ENCODE measurements at regions not wholly inside any gene's neighbourhood (a gene's known extent, or its start where the extent isn't known, plus 50 kb on each side); places are given as distances from the start of the nearest gene placed in this dataset.
"Not testable (repeated sequence)": the region's sequence is repeated elsewhere in the genome, so short reads cannot be mapped to it uniquely, and the experiment has no call there.

DNA sequence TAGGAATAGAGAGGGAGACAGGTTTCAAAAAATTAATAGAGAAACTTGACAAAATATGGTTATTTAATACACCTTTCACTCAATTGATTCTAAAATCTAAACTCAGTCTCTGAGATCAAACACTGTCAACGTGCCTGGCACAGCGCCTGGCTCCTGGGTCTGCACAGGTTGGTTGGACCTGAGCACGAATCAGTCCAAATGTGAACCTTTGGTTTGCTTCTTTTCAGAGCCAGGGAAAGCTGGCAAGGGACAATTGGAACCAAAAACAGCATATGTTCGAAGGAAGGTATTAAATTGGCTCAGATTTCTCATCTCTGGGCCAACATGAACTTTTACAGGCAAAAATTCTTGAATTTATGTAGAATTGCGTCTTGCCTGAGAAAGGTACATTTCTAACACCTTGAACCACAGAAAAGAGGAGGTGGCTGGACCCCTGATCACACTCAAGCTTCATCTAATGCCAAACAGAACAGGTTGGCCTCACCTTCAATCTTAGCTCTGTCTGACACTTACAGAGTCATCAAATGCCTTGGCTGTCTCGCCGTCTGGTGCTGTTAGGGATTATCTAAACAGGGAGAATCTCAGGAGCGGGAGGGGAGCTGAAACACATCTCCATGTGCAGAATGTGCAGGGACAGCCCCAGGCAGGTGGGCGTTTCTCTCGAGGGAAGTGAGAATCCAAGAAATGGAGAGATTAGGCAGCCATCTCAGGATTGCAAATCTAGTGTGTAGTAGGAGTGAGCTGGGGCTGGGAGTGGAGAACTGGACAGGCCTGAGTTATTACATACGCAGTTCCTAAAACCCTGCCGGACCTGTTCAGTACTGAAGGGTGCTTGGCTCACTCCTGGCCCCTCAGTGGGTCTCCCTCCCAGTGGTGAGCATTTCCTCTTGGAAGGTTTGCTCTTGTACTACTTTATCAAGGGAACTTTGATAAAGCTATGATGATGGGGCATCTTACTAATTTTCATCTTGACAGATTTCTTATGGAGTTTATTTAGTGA lies 442.2 kb upstream of the B3GAT1 start:
- ChIA-PET CTCF (ENCODE audit: low intra/inter-chr PET ratio, low total read pairs) (no interaction called here), POLR2A (no interaction called here)
- Histone ChIP-seq H3K27me3 (ENCODE audit: control insufficient read depth in 1 of 2, insufficient read depth in 2 of 2, low read length in 2 of 2) (peaks cover 2 to 8% of the 10 kb centered on the region in 2 experiments; a peak in 2 of 5 replicates), H2AFZ (ENCODE audit: low read length) (no peak overlapping the region), H3K4me1 (ENCODE audit: insufficient read depth, low read length) (no peaks in the 10 kb centered on the region), H3K27ac (ENCODE audit: extremely low read length, insufficient read depth, low read length) (no peak overlapping the region), H3K9me3 (ENCODE audit: low read length) (no peaks in the 10 kb centered on the region), H3K79me2 (ENCODE audit: insufficient read depth, low read length) (no peaks in the 10 kb centered on the region), H3K9ac (ENCODE audit: insufficient read depth, low read depth, low read length) (no peak overlapping the region), H3K4me2 (ENCODE audit: low read depth, low read length) (no peak overlapping the region), H3K36me3 (replicated peaks in 1 of 2; ENCODE audit: control insufficient read depth in 1 of 2, insufficient read depth in 2 of 2, low read length in 2 of 2) (no peaks in the 10 kb centered on the region), H3K4me3 (replicated peaks in 1 of 3; ENCODE audit: insufficient read depth in 1 of 3, low read depth in 2 of 3, low read length in 3 of 3) (no peak overlapping the region), H4K20me1 (ENCODE audit: insufficient read depth, low read length) (no peaks in the 10 kb centered on the region)
- ATAC-seq (no peak), DNase-seq (ENCODE audit: low spot score) (no peak), FAIRE-seq (no peak)
- in situ Hi-C loops (cut with HindIII; ENCODE audit: extremely low pct_ligation_motif_present, low pct_unique_long_range_greater_than_20kb) (no loop called here), intact Hi-C loops (cut with micrococcal nuclease; ENCODE audit: unreplicated experiment) (no loop called here)
- BruUV-seq (replicated peaks) = no TSS peak
- 19% methylated on average over 12 of the region's 12 CpGs for WGBS (ENCODE audit: low lambda C conversion rate)
- TF ChIP-seq PHF5A (CRISPR knock-in tag; IDR thresholded peaks at IDR 0.05; ENCODE audit: low read depth, unreplicated experiment) = no peak
- TF ChIP-seq ELF1 (CRISPR knock-in tag; IDR thresholded peaks at IDR 0.05) = no peak
- no peak for TF ChIP-seq ZNF225 (CRISPR knock-in tag; IDR thresholded peaks at IDR 0.05)
- no peak for TF ChIP-seq ZNF841 (CRISPR knock-in tag; IDR thresholded peaks at IDR 0.05; ENCODE audit: borderline replicate concordance)
- no peak for TF ChIP-seq SKI (IDR thresholded peaks at IDR 0.05; ENCODE audit: partially characterized antibody)
- TF ChIP-seq ZBTB1 (CRISPR knock-in tag; IDR thresholded peaks at IDR 0.05; ENCODE audit: borderline replicate concordance) = no peak
- no peak for TF ChIP-seq CHD4 (IDR thresholded peaks at IDR 0.05; ENCODE audit: borderline replicate concordance, low read length)
- no peak for TF ChIP-seq ZNF788 (CRISPR knock-in tag; IDR thresholded peaks at IDR 0.05; ENCODE audit: borderline replicate concordance)
- TF ChIP-seq MEIS2 (CRISPR knock-in tag; IDR thresholded peaks at IDR 0.05) = no peak
- TF ChIP-seq, protein P1, sequence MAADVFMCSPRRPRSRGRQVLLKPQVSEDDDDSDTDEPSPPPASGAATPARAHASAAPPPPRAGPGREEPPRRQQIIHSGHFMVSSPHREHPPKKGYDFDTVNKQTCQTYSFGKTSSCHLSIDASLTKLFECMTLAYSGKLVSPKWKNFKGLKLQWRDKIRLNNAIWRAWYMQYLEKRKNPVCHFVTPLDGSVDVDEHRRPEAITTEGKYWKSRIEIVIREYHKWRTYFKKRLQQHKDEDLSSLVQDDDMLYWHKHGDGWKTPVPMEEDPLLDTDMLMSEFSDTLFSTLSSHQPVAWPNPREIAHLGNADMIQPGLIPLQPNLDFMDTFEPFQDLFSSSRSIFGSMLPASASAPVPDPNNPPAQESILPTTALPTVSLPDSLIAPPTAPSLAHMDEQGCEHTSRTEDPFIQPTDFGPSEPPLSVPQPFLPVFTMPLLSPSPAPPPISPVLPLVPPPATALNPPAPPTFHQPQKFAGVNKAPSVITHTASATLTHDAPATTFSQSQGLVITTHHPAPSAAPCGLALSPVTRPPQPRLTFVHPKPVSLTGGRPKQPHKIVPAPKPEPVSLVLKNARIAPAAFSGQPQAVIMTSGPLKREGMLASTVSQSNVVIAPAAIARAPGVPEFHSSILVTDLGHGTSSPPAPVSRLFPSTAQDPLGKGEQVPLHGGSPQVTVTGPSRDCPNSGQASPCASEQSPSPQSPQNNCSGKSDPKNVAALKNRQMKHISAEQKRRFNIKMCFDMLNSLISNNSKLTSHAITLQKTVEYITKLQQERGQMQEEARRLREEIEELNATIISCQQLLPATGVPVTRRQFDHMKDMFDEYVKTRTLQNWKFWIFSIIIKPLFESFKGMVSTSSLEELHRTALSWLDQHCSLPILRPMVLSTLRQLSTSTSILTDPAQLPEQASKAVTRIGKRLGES (CRISPR knock-in tag; IDR thresholded peaks at IDR 0.05; ENCODE audit: borderline replicate concordance) = no peak
- TF ChIP-seq DZIP1 (CRISPR knock-in tag; IDR thresholded peaks at IDR 0.05) = no peak

GRCh38 chr11:134851503-134852224 lies 439.6 kb upstream of the B3GAT1 start:
- 63% methylated on average over 22 of the region's 22 CpGs for WGBS (ENCODE audit: low lambda C conversion rate)
- H4K20me1 ChIP-seq (ENCODE audit: insufficient read depth, low read length); intact Hi-C loops (cut with micrococcal nuclease; ENCODE audit: unreplicated experiment); H3K4me3 ChIP-seq (replicated peaks in 1 of 3; ENCODE audit: insufficient read depth in 1 of 3, low read depth in 2 of 3, low read length in 3 of 3); H3K79me2 ChIP-seq (ENCODE audit: insufficient read depth, low read length); CTCF ChIA-PET (ENCODE audit: low intra/inter-chr PET ratio, low total read pairs); ATAC-seq; H3K36me3 ChIP-seq (replicated peaks in 1 of 2; ENCODE audit: control insufficient read depth in 1 of 2, insufficient read depth in 2 of 2, low read length in 2 of 2); H3K9me3 ChIP-seq (ENCODE audit: low read length); POLR2A ChIA-PET; in situ Hi-C loops (cut with HindIII; ENCODE audit: extremely low pct_ligation_motif_present, low pct_unique_long_range_greater_than_20kb); H3K9ac ChIP-seq (ENCODE audit: insufficient read depth, low read depth, low read length); DNase-seq (ENCODE audit: low spot score); H3K27ac ChIP-seq (ENCODE audit: extremely low read length, insufficient read depth, low read length); FAIRE-seq; H3K4me1 ChIP-seq (ENCODE audit: insufficient read depth, low read length); BruUV-seq (replicated peaks); H2AFZ ChIP-seq (ENCODE audit: low read length); H3K4me2 ChIP-seq (ENCODE audit: low read depth, low read length): not testable (repeated sequence)
- peaks cover 2 to 13% of the 10 kb centered on the region in 2 experiments; a peak in 2 of 5 replicates for H3K27me3 ChIP-seq (ENCODE audit: control insufficient read depth in 1 of 2, insufficient read depth in 2 of 2, low read length in 2 of 2)
